K562 (cell line): ENCODE measurements at regions not wholly inside any gene's neighbourhood (a gene's known extent, or its start where the extent isn't known, plus 50 kb on each side); places are given as distances from the start of the nearest gene placed in this dataset.

Experiments
- ELF1 ChIP-seq: fragments of 200-800 bp; sonication (Bioruptor generic); IDR thresholded peaks from 2 replicates; pipeline ENCODE4 v1.6.1; 2016; ENCODE audit warnings: missing genetic modification characterization, missing compliant biosample characterization
- EP300 ChIP-seq: IDR thresholded peaks from 2 replicates; pipeline ENCODE4 v1.6.1; 2012; ENCODE audit warnings: low read length, improper control_type of control experiment
- MAFG ChIP-seq: fragments of 450-650 bp; conservative IDR thresholded peaks from 2 replicates; pipeline ENCODE4 v1.6.1; 2016; ENCODE audit warnings: missing genetic modification characterization, missing compliant biosample characterization
- TBP ChIP-seq: optimal IDR thresholded peaks from 2 replicates; pipeline ENCODE3; 2011; ENCODE audit warnings: low read depth, low read length, improper control_type of control experiment

DNA sequence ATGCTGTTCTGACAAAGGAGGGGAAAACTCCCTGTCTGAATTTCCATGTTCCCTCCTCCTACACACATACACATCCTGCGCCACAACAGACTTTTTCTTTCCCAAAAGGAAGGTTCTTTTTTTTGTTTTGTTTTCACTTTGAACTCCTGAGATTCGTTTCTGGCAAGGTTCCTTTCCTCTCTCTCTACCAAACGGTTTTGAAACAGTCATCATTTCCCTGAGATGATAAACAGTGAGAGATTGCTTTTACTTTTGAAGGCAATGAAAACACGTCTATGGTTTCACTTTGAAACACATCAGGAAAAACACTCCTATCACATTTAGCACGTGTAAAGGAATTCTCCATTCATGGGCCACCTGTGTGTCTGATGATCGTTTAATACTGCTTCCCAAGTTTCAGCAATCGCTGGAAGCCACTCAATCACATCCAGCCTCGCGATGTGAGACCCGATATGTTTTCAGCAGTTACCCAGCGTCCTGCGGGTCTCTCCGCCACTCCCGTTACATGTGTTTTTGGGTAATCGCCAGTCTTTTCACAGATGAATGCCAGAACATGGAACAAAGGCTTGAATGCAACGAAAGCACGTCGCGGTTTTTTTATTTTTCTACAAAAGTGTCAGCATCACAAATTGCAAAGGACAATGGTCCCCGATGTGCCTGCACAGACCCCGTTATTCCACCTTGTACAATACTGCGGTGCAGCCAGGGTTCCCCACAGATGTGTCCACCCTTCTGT lies 62.8 kb upstream of the CUX1 start:
- TF ChIP-seq ELF1 (no peak), TBP (no peak), EP300 (no peak), MAFG (tag) (no peak)
